ENCODE measurements at regions not wholly inside any gene's neighbourhood (a gene's known extent, or its start where the extent isn't known, plus 50 kb on each side); places are given as distances from the start of the nearest gene placed in this dataset.

- TF ChIP-seq CTCF (IDR thresholded peaks at IDR 0.05), result no peak
- TF ChIP-seq POLR2A (IDR thresholded peaks at IDR 0.05), result no peak
These were observed 98.6 kb upstream of the TMEM168 start for GRCh38 chr7:112888781-112889180.

All from gastroesophageal sphincter (tissue), 3 donors.